Calu3 (cell line): ENCODE measurements at regions not wholly inside any gene's neighbourhood (a gene's known extent, or its start where the extent isn't known, plus 50 kb on each side); places are given as distances from the start of the nearest gene placed in this dataset.

Source experiments
- BruUV-seq: library from RNA; stranded (reverse); fragments of 400-500 nt; replicated peaks from 2 replicates; lab custom pipeline; 2021; lab: Mats Ljungman, UMichigan
- CTCF ChIA-PET: fragments of 300-600 bp; sonication (Branson Sonifier 250); formaldehyde crosslinking; loops from one replicate; lab custom pipeline; 2022; ENCODE audit warnings: antibody characterized with exemption; lab: Charles Lee
- DNase-seq: peaks from one replicate; pipeline ENCODE4 v3.0.0; 2022
- H3K27ac Mint-ChIP-seq: one replicate; pipeline ENCODE4 v1.8.0; 2022; ENCODE audit warnings: mixed read lengths; ENCODE audit not compliant: unreplicated experiment
- H3K27me3 Mint-ChIP-seq: one replicate; pipeline ENCODE4 v1.8.0; 2022; ENCODE audit warnings: mixed read lengths; ENCODE audit not compliant: unreplicated experiment
- H3K36me3 Mint-ChIP-seq: one replicate; pipeline ENCODE4 v1.8.0; 2022; ENCODE audit warnings: mild to moderate bottlenecking, moderate library complexity, mixed read lengths; ENCODE audit not compliant: insufficient read depth, unreplicated experiment
- H3K4me1 Mint-ChIP-seq: one replicate; pipeline ENCODE4 v1.8.0; 2022; ENCODE audit warnings: mild to moderate bottlenecking, low read depth, mixed read lengths; ENCODE audit not compliant: unreplicated experiment
- H3K4me3 Mint-ChIP-seq: one replicate; pipeline ENCODE4 v1.8.0; 2022; ENCODE audit warnings: mild to moderate bottlenecking, low read depth, moderate library complexity, mixed read lengths; ENCODE audit not compliant: unreplicated experiment
- H3K9me3 Mint-ChIP-seq: one replicate; pipeline ENCODE4 v1.8.0; 2022; ENCODE audit warnings: low read depth, mixed read lengths; ENCODE audit not compliant: unreplicated experiment
- intact Hi-C: fragments of 100-400 bp; cut with micrococcal nuclease; formaldehyde crosslinking; loops from one replicate; pipeline ENCODE4 v1.10.0; 2022; ENCODE audit not compliant: unreplicated experiment
- TF ChIP-seq, protein P1 (sequence below): fragments of 200-600 bp; IDR thresholded peaks from one replicate; pipeline ENCODE4 v1.8.0; 2022; ENCODE audit warnings: antibody characterized with exemption; ENCODE audit not compliant: unreplicated experiment

DNA sequence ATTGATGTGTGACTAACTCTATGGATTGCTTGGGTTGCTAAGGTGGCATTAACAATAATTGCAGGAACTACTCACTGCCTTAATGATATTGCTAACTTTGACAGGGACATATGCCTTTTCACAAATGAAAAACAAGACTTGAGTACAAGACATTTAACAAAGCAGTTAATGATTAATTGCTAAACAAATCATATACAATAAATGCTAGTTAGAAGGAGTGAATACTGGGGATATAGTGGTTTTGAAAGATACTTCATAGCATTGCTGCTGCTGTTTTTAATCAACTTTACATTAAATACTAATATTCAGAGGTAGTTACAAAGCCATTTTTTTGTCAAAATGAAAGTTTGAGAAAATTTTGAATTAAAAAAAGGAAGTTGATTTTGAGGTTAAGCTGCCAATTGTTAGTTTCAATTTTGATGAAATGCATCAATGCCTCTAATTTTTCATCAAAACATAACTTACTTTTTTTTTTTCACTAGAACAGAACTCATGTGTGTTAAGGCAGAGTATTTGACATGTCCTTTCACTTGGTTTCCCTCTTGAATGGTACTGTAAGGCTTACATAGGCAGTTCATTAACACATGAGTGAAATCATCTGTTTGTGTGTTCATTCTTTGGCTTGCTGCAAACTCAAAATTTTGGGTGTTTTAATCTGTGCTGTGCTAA is 106.2 kb upstream of the SEMA3D start:
- TF ChIP-seq, protein P1, sequence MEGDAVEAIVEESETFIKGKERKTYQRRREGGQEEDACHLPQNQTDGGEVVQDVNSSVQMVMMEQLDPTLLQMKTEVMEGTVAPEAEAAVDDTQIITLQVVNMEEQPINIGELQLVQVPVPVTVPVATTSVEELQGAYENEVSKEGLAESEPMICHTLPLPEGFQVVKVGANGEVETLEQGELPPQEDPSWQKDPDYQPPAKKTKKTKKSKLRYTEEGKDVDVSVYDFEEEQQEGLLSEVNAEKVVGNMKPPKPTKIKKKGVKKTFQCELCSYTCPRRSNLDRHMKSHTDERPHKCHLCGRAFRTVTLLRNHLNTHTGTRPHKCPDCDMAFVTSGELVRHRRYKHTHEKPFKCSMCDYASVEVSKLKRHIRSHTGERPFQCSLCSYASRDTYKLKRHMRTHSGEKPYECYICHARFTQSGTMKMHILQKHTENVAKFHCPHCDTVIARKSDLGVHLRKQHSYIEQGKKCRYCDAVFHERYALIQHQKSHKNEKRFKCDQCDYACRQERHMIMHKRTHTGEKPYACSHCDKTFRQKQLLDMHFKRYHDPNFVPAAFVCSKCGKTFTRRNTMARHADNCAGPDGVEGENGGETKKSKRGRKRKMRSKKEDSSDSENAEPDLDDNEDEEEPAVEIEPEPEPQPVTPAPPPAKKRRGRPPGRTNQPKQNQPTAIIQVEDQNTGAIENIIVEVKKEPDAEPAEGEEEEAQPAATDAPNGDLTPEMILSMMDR = no peak
- H3K4me3 Mint-ChIP-seq = no peak overlapping the region
- no peaks in the 10 kb centered on the region for H3K9me3 Mint-ChIP-seq
- CTCF ChIA-PET = no interaction called here
- intact Hi-C loops = no loop called here
- BruUV-seq = no TSS peak
- no peaks in the 10 kb centered on the region for H3K36me3 Mint-ChIP-seq
- H3K27ac Mint-ChIP-seq = no peak overlapping the region
- DNase-seq = no peak
- no peaks in the 10 kb centered on the region for H3K27me3 Mint-ChIP-seq
- H3K4me1 Mint-ChIP-seq = no peaks in the 10 kb centered on the region

DNA sequence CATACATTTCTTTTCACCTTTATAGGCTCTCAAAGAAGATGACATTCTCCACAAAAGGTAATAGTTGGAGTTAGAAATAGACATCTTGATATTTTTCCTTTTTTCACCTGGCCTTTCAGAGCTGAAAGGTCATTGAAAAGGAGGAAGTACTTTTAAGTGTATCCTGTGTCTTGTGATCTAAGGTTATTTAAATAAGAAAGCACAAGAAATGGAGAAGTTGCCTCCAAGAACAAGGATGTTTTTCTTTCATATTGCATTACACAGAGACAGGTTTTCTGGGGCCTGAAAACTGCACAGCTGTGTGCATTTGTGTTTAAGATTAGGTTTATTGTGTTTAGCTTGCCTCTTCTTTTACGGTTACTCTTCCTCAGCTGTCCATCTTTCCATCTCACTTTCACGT is 103.4 kb upstream of the SEMA3D start:
- BruUV-seq = no TSS peak
- no peak overlapping the region for H3K27ac Mint-ChIP-seq
- intact Hi-C loops = no loop called here
- CTCF ChIA-PET = no interaction called here
- no peaks in the 10 kb centered on the region for H3K9me3 Mint-ChIP-seq
- no peak for DNase-seq
- H3K4me3 Mint-ChIP-seq = no peak overlapping the region
- no peaks in the 10 kb centered on the region for H3K36me3 Mint-ChIP-seq
- TF ChIP-seq, protein P1 = no peak
- H3K4me1 Mint-ChIP-seq = no peaks in the 10 kb centered on the region
- H3K27me3 Mint-ChIP-seq = no peaks in the 10 kb centered on the region

DNA sequence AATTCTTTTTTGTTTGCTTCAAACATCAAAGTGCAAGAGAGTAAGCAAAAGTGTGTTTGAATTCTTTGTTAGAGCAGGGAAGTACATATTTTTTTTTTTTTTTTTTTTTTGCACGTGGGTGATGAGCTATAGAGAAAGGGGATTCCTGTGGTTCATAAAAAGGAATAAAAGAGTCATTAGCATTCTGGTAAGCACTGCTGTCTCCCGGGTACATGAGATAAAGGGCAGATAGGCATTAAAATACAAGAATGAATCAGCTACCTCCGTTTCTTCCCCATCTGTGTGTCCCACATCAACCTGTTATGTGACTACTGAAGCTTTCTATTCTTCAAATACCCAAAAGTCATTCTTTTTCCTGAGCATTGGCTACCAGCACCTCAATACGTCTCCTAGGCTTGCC is 102.4 kb upstream of the SEMA3D start:
- intact Hi-C loops = no loop called here
- no peaks in the 10 kb centered on the region for H3K9me3 Mint-ChIP-seq
- DNase-seq = no peak
- H3K27me3 Mint-ChIP-seq = no peaks in the 10 kb centered on the region
- no peaks in the 10 kb centered on the region for H3K36me3 Mint-ChIP-seq
- no TSS peak for BruUV-seq
- H3K27ac Mint-ChIP-seq = no peak overlapping the region
- no peaks in the 10 kb centered on the region for H3K4me1 Mint-ChIP-seq
- TF ChIP-seq, protein P1 = no peak
- no peak overlapping the region for H3K4me3 Mint-ChIP-seq
- CTCF ChIA-PET = interaction anchor here (0.6 kb wide), 2 partner anchors 464 to 522 kb away, joined by 4 to 6 read pairs; no protein-coding TSS in a partner anchor

DNA sequence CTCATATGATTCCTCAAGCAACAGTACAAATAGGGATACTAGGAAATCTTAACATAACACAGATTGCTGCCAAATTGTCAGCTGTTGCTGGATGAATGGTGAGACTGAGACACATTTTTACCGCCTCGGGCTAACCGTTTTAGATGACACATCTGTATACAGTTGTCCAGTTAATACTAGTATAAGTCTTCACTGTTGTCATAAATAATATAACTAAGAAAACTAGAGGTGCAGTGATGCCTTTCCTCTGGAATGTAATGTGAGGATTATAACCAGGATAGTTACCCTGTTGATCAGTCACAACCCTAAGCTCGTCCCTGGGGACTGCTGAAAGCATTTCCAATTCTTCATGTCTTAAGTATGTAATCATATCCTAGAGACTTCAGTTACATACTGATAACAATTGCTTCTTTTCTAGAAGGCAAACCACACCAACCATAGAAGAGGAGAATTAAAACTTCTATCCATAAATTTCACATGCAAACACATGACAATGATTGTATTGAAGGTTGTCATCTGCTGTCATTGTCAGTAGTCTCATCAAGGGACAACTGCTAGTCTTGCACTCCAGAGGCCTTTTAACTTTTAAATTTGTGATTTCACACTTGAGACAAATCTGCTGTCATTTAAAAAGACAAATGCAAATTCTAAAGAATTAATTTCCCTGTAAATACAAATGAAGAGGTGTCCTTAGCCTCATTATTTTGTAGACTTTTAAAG is 100.4 kb upstream of the SEMA3D start:
- H3K4me3 Mint-ChIP-seq = no peak overlapping the region
- intact Hi-C loops = no loop called here
- CTCF ChIA-PET = no interaction called here
- no peaks in the 10 kb centered on the region for H3K9me3 Mint-ChIP-seq
- TF ChIP-seq, protein P1 = no peak
- no peaks in the 10 kb centered on the region for H3K4me1 Mint-ChIP-seq
- no peak for DNase-seq
- no peaks in the 10 kb centered on the region for H3K27me3 Mint-ChIP-seq
- no peak overlapping the region for H3K27ac Mint-ChIP-seq
- BruUV-seq = no TSS peak
- H3K36me3 Mint-ChIP-seq = no peaks in the 10 kb centered on the region
